GM20000 (cell line): ENCODE measurements at regions not wholly inside any gene's neighbourhood (a gene's known extent, or its start where the extent isn't known, plus 50 kb on each side); places are given as distances from the start of the nearest gene placed in this dataset.

Source experiments
- DNase-seq: peaks from one replicate; pipeline ENCODE4 v3.0.0; 2012; ENCODE audit warnings: low spot score
- CTCF ChIP-seq: IDR thresholded peaks from 2 replicates; pipeline ENCODE4 v1.5.1; 2012; ENCODE audit warnings: mild to moderate bottlenecking, control low read depth; ENCODE audit errors: extremely low read depth, missing control alignments

- TF ChIP-seq CTCF = no peak
- no peak for DNase-seq
These were observed 56.0 kb upstream of the FAM20A start for GRCh38 chr17:68657166-68657565.

GRCh38 chr17:68656666-68657065 is 55.5 kb upstream of the FAM20A start:
- no peak for DNase-seq
- TF ChIP-seq CTCF = no peak
